ENCODE measurements at regions not wholly inside any gene's neighbourhood (a gene's known extent, or its start where the extent isn't known, plus 50 kb on each side); places are given as distances from the start of the nearest gene placed in this dataset.

DNA sequence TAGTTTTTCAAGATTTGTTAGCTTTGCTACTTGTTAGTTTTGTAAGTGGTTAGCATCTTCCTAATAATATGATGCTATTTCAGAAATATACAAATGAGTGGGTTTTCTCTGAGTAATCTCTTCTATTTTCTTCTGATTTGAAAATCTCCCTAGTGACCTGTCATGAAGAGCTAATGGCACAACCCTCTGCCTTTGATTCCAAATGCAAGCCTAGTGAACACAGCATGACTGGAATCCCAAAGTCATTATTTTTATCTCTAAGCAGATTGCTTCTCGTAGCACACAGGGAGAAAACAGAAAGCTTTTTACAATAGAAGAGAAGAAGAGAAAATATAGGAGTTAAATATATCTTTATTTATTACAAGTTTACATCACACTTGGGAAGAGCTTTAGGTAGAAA, 295.5 kb downstream of the LRATD1 start:
- intact Hi-C loops (cut with micrococcal nuclease) = no loop called here
- no peaks in the 10 kb centered on the region for H3K4me1 ChIP-seq (replicated peaks in 1 of 2; ENCODE audit: control insufficient read depth in 2 of 2, insufficient read depth in 2 of 2, low read length in 2 of 2)
- no peak overlapping the region for H3K27ac ChIP-seq (ENCODE audit: extremely low read depth, low read depth, low read length)
- TF ChIP-seq, protein P1, sequence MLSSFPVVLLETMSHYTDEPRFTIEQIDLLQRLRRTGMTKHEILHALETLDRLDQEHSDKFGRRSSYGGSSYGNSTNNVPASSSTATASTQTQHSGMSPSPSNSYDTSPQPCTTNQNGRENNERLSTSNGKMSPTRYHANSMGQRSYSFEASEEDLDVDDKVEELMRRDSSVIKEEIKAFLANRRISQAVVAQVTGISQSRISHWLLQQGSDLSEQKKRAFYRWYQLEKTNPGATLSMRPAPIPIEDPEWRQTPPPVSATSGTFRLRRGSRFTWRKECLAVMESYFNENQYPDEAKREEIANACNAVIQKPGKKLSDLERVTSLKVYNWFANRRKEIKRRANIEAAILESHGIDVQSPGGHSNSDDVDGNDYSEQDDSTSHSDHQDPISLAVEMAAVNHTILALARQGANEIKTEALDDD (IDR thresholded peaks at IDR 0.05) = no peak
- TF ChIP-seq GATAD2A (IDR thresholded peaks at IDR 0.05) (no peak), SMARCB1 (IDR thresholded peaks at IDR 0.05; ENCODE audit: insufficient read length, low read depth) (no peak), ZNF57 (CRISPR knock-in tag; IDR thresholded peaks at IDR 0.05) (no peak)
- TF ChIP-seq, protein P2, sequence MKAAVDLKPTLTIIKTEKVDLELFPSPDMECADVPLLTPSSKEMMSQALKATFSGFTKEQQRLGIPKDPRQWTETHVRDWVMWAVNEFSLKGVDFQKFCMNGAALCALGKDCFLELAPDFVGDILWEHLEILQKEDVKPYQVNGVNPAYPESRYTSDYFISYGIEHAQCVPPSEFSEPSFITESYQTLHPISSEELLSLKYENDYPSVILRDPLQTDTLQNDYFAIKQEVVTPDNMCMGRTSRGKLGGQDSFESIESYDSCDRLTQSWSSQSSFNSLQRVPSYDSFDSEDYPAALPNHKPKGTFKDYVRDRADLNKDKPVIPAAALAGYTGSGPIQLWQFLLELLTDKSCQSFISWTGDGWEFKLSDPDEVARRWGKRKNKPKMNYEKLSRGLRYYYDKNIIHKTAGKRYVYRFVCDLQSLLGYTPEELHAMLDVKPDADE (conservative IDR thresholded peaks at IDR 0.05; ENCODE audit: control insufficient read depth, low read depth, low read length) = no peak
- TF ChIP-seq, protein P3, sequence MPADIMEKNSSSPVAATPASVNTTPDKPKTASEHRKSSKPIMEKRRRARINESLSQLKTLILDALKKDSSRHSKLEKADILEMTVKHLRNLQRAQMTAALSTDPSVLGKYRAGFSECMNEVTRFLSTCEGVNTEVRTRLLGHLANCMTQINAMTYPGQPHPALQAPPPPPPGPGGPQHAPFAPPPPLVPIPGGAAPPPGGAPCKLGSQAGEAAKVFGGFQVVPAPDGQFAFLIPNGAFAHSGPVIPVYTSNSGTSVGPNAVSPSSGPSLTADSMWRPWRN (IDR thresholded peaks at IDR 0.05; ENCODE audit: low read depth) = no peak
- H3K27me3 ChIP-seq (ENCODE audit: control insufficient read depth in 2 of 2, insufficient read depth in 2 of 2, low read length in 2 of 2) = no peaks in the 10 kb centered on the region
- no peaks in the 10 kb centered on the region for H3K9me3 ChIP-seq (replicated peaks; ENCODE audit: control insufficient read depth, insufficient read depth, low read depth, low read length)
- FAIRE-seq (no peak), DNase-seq (ENCODE audit: extremely low read depth in 1 of 4, low spot score in 3 of 4) (no peak), ATAC-seq (no peak)
- POLR2A ChIA-PET = no interaction called here
- H3K36me3 ChIP-seq (ENCODE audit: control insufficient read depth, insufficient read depth, low read length) = no peaks in the 10 kb centered on the region
- H4K20me1 ChIP-seq (replicated peaks; ENCODE audit: control insufficient read depth, insufficient read depth, low read length) = no peaks in the 10 kb centered on the region
- 0% methylated on average over 1 of the region's 1 CpG for WGBS (ENCODE audit: insufficient coverage, low coverage, missing lambda C conversion rate)
- no peaks in the 10 kb centered on the region for H3K79me2 ChIP-seq (ENCODE audit: control insufficient read depth, insufficient read depth, low read length)
- no peak overlapping the region for H3K4me3 ChIP-seq
- no peak overlapping the region for H3K4me2 ChIP-seq (ENCODE audit: insufficient read depth, low read length)
- CTCF ChIA-PET (ENCODE audit: low intra/inter-chr PET ratio) = no interaction called here
- no peaks in the 10 kb centered on the region for H3K9me1 ChIP-seq (ENCODE audit: control insufficient read depth, insufficient read depth, low read length)
- H3K9ac ChIP-seq (ENCODE audit: insufficient read depth in 1 of 2, low read depth in 2 of 2, low read length in 2 of 2) = no peak overlapping the region
- H2AFZ ChIP-seq (ENCODE audit: low read depth, low read length) = no peak overlapping the region
- no TSS peak for BruUV-seq (replicated peaks)
- in situ Hi-C loops (cut with MboI) = no loop called here

Data from K562 (cell line).